HCT116 (cell line): ENCODE measurements at regions not wholly inside any gene's neighbourhood (a gene's known extent, or its start where the extent isn't known, plus 50 kb on each side); places are given as distances from the start of the nearest gene placed in this dataset.

Experiments
- CEBPB ChIP-seq: IDR thresholded peaks from 2 replicates; pipeline ENCODE4 v1.6.1; 2012; ENCODE audit warnings: low read depth
- CTCF ChIP-seq, 3 experiments: fragments of 200-600 bp in 1 of 3; sonication (generic) in 1 of 3; IDR thresholded peaks in 2 of 3; conservative IDR thresholded peaks in 1 of 3; 2 replicates each; pipeline ENCODE4 v1.5.1; 2012 to 2017; ENCODE audit warnings: low read depth in 2 of 3, low read length in 2 of 3, antibody characterized with exemption in 1 of 3, borderline replicate concordance in 1 of 3, control low read depth in 1 of 3, mild to moderate bottlenecking in 1 of 3, mixed read lengths in 1 of 3, mixed run types in 1 of 3, moderate library complexity in 1 of 3; ENCODE audit not compliant: insufficient read depth in 1 of 3
- EGR1 ChIP-seq: IDR thresholded peaks from 2 replicates; pipeline ENCODE4 v1.6.1; 2012; ENCODE audit warnings: low read depth
- EZH2 ChIP-seq: fragments of 200-600 bp; sonication (generic); IDR thresholded peaks from 2 replicates; pipeline ENCODE4 v1.6.1; 2017; ENCODE audit warnings: antibody characterized with exemption, mixed run types
- EZH2phosphoT487 ChIP-seq: fragments of 200-600 bp; IDR thresholded peaks from 2 replicates; pipeline ENCODE4 v1.6.1; 2018; ENCODE audit warnings: antibody characterized with exemption, borderline replicate concordance
- JUND ChIP-seq: IDR thresholded peaks from 2 replicates; pipeline ENCODE4 v1.6.1; 2012
- MAX ChIP-seq: IDR thresholded peaks from 2 replicates; pipeline ENCODE4 v1.6.1; 2012
- POLR2A ChIP-seq: IDR thresholded peaks from 2 replicates; pipeline ENCODE4 v1.7.0; 2011; ENCODE audit warnings: borderline replicate concordance; ENCODE audit not compliant: insufficient read depth, insufficient read length; ENCODE audit errors: extremely low read depth
- POLR2AphosphoS5 ChIP-seq: IDR thresholded peaks from 2 replicates; pipeline ENCODE4 v1.6.1; 2011; ENCODE audit warnings: mild to moderate bottlenecking, low read depth, low read length, moderate library complexity
- RAD21 ChIP-seq: IDR thresholded peaks from 2 replicates; pipeline ENCODE4 v1.6.1; 2012; ENCODE audit warnings: low read depth, mild to moderate bottlenecking
- REST ChIP-seq: IDR thresholded peaks from 2 replicates; pipeline ENCODE4 v1.6.1; 2012; ENCODE audit warnings: low read depth
- SIN3A ChIP-seq: IDR thresholded peaks from 2 replicates; pipeline ENCODE4 v1.6.1; 2012; ENCODE audit warnings: low read depth
- SRF ChIP-seq: IDR thresholded peaks from 2 replicates; pipeline ENCODE4 v1.6.1; 2012; ENCODE audit warnings: low read depth
- ZBTB33 ChIP-seq: IDR thresholded peaks from 2 replicates; pipeline ENCODE4 v1.6.1; 2011; ENCODE audit warnings: mild to moderate bottlenecking, low read length, moderate library complexity; ENCODE audit not compliant: insufficient replicate concordance; ENCODE audit errors: extremely low read depth

GRCh38 chr4:60799214-60799613 lies 400.9 kb upstream of the ADGRL3 start:
- TF ChIP-seq CTCF (IDR thresholded peaks at IDR 0.05 in 2 of 3, conservative IDR thresholded peaks at IDR 0.05 in 1 of 3; ENCODE audit: borderline replicate concordance in 1 of 3, insufficient read depth in 1 of 3, low read depth in 2 of 3, low read length in 2 of 3) (no peak), RAD21 (no peak), MAX (no peak), POLR2A (no peak), POLR2AphosphoS5 (no peak), REST (no peak), SIN3A (no peak), SRF (no peak), EZH2 (no peak), ZBTB33 (no peak), JUND (no peak), EZH2phosphoT487 (no peak), CEBPB (no peak), EGR1 (no peak)
